Osteoblast (primary cell): ENCODE measurements at regions not wholly inside any gene's neighbourhood (a gene's known extent, or its start where the extent isn't known, plus 50 kb on each side); places are given as distances from the start of the nearest gene placed in this dataset.

ENCODE experiments used
- DNase-seq: peaks from one replicate; pipeline ENCODE4 v3.0.0; 2011; ENCODE audit warnings: low spot score, mixed read lengths; ENCODE audit not compliant: insufficient read length; ENCODE audit errors: missing footprints
- H2AFZ ChIP-seq: 2 replicates; pipeline ENCODE4 v1.6.0; 2011; ENCODE audit warnings: mild to moderate bottlenecking, low read length
- H3K27ac ChIP-seq: 2 replicates; pipeline ENCODE4 v1.5.1; 2011; ENCODE audit warnings: mild to moderate bottlenecking, low read depth, low read length, moderate library complexity
- H3K27me3 ChIP-seq: 2 replicates; pipeline ENCODE4 v1.6.0; 2012; ENCODE audit warnings: mild to moderate bottlenecking, control low read depth, inconsistent platforms, low read length, moderate library complexity; ENCODE audit not compliant: insufficient read depth
- H3K36me3 ChIP-seq: 2 replicates; pipeline ENCODE4 v1.5.1; 2011; ENCODE audit warnings: mild to moderate bottlenecking, low read length, control low read depth, moderate library complexity; ENCODE audit not compliant: insufficient read depth
- H3K4me1 ChIP-seq: 2 replicates; pipeline ENCODE4 v1.5.1; 2011; ENCODE audit warnings: mild to moderate bottlenecking, low read length, control low read depth, moderate library complexity; ENCODE audit not compliant: insufficient read depth
- H3K4me2 ChIP-seq: 2 replicates; pipeline ENCODE4 v1.6.0; 2011; ENCODE audit warnings: mild to moderate bottlenecking, low read length; ENCODE audit not compliant: insufficient read depth
- H3K4me3 ChIP-seq: fragments of 200-600 bp; sonication (generic); 3 replicates; pipeline ENCODE4 v1.5.1; 2012; ENCODE audit warnings: mild to moderate bottlenecking, low read length, inconsistent platforms; ENCODE audit not compliant: insufficient read depth
- H3K79me2 ChIP-seq: 2 replicates; pipeline ENCODE4 v1.6.0; 2012; ENCODE audit warnings: mild to moderate bottlenecking, low read length, control low read depth, inconsistent platforms; ENCODE audit not compliant: insufficient read depth
- H3K9me3 ChIP-seq: 2 replicates; pipeline ENCODE4 v1.5.1; 2011; ENCODE audit warnings: low read depth, low read length, control low read depth
- H4K20me1 ChIP-seq: 2 replicates; pipeline ENCODE4 v1.6.0; 2012; ENCODE audit warnings: mild to moderate bottlenecking, low read length, control low read depth; ENCODE audit not compliant: insufficient read depth
- TF ChIP-seq, protein P1 (sequence below): IDR thresholded peaks from 2 replicates; pipeline ENCODE4 v1.5.1; 2011; ENCODE audit warnings: mild to moderate bottlenecking, low read depth, low read length, moderate library complexity; ENCODE audit errors: extremely low read depth

GRCh38 chr18:28961669-28962228 lies 784.8 kb upstream of the CDH2 start:
- no peak overlapping the region for H3K4me3 ChIP-seq
- H3K4me2 ChIP-seq, result no peak overlapping the region
- DNase-seq, result no peak
- TF ChIP-seq, protein P1, sequence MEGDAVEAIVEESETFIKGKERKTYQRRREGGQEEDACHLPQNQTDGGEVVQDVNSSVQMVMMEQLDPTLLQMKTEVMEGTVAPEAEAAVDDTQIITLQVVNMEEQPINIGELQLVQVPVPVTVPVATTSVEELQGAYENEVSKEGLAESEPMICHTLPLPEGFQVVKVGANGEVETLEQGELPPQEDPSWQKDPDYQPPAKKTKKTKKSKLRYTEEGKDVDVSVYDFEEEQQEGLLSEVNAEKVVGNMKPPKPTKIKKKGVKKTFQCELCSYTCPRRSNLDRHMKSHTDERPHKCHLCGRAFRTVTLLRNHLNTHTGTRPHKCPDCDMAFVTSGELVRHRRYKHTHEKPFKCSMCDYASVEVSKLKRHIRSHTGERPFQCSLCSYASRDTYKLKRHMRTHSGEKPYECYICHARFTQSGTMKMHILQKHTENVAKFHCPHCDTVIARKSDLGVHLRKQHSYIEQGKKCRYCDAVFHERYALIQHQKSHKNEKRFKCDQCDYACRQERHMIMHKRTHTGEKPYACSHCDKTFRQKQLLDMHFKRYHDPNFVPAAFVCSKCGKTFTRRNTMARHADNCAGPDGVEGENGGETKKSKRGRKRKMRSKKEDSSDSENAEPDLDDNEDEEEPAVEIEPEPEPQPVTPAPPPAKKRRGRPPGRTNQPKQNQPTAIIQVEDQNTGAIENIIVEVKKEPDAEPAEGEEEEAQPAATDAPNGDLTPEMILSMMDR, result peak; percentile 69
- no peaks in the 10 kb centered on the region for H4K20me1 ChIP-seq
- no peak overlapping the region for H3K27ac ChIP-seq
- H3K36me3 ChIP-seq, result no peaks in the 10 kb centered on the region
- no peaks in the 10 kb centered on the region for H3K27me3 ChIP-seq
- H3K79me2 ChIP-seq, result no peaks in the 10 kb centered on the region
- no peak overlapping the region for H2AFZ ChIP-seq
- H3K9me3 ChIP-seq, result no peaks in the 10 kb centered on the region
- H3K4me1 ChIP-seq, result peaks cover 4% of the 10 kb centered on the region

- no peaks in the 10 kb centered on the region for H3K79me2 ChIP-seq
Measured at GRCh38 chr18:28960146-28960545, 783.2 kb upstream of the CDH2 start.

GRCh38 chr18:28952339-28952738 lies 775.4 kb upstream of the CDH2 start:
- Histone ChIP-seq H3K9me3 (peaks cover 5% of the 10 kb centered on the region), H3K4me2 (no peak overlapping the region), H3K36me3 (no peaks in the 10 kb centered on the region), H3K79me2 (no peaks in the 10 kb centered on the region), H3K4me3 (no peak overlapping the region), H3K27ac (no peak overlapping the region), H2AFZ (no peak overlapping the region), H4K20me1 (no peaks in the 10 kb centered on the region), H3K27me3 (no peaks in the 10 kb centered on the region), H3K4me1 (no peaks in the 10 kb centered on the region)
- TF ChIP-seq, protein P1, result no peak
- no peak for DNase-seq

More at GRCh38 chr18:28960146-28960545, 783.2 kb upstream of the CDH2 start:
- no peak overlapping the region for H2AFZ ChIP-seq
- TF ChIP-seq, protein P1, result no peak
- H3K4me1 ChIP-seq, result peaks cover 4% of the 10 kb centered on the region
- no peak overlapping the region for H3K4me3 ChIP-seq
- H3K27me3 ChIP-seq, result no peaks in the 10 kb centered on the region
- no peaks in the 10 kb centered on the region for H3K9me3 ChIP-seq
- DNase-seq, result peak; percentile 34
- H3K36me3 ChIP-seq, result no peaks in the 10 kb centered on the region
- no peaks in the 10 kb centered on the region for H4K20me1 ChIP-seq
- no peak overlapping the region for H3K4me2 ChIP-seq
- H3K27ac ChIP-seq, result no peak overlapping the region

DNA sequence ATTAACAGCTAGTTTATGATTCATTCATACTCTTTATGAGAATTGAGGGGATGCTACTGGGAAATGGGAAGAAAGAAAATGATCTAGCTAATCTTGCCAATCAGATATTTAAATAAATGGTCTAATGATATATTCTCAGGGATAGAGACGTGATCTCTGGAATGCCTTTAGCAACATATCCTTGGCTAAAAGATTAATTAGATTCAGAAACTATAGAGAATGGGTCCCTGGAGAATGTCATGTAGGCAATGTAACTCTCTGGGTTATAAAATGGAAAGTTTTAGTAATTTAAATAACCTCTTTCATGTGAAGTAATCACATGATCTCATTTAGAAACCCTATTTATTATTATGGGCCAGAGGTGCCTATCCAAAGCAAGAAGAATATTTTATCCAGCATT lies 771.0 kb upstream of the CDH2 start:
- Histone ChIP-seq H3K4me1 (no peaks in the 10 kb centered on the region), H3K4me3 (no peak overlapping the region), H3K9me3 (peaks cover 5% of the 10 kb centered on the region), H3K79me2 (no peaks in the 10 kb centered on the region), H4K20me1 (no peaks in the 10 kb centered on the region), H3K27ac (no peak overlapping the region), H3K4me2 (no peak overlapping the region), H3K27me3 (no peaks in the 10 kb centered on the region), H3K36me3 (no peaks in the 10 kb centered on the region), H2AFZ (no peak overlapping the region)
- no peak for DNase-seq
- TF ChIP-seq, protein P1, result no peak
